Right lobe of liver (tissue), 4 donors: ENCODE measurements at regions not wholly inside any gene's neighbourhood (a gene's known extent, or its start where the extent isn't known, plus 50 kb on each side); places are given as distances from the start of the nearest gene placed in this dataset.

Source experiments
- CTCF ChIP-seq, 4 donors: fragments of 200-600 bp in 3 of 4; fragments of 450-650 bp in 1 of 4; IDR thresholded peaks; one replicate each; pipeline versions ENCODE4 v1.5.1 to v1.8.0; 2016 to 2022; ENCODE audit warnings: antibody characterized with exemption in 4 of 4, mild to moderate bottlenecking in 2 of 4
- POLR2A ChIP-seq: fragments of 450-650 bp; IDR thresholded peaks from one replicate; pipeline ENCODE4 v1.6.1; 2017; ENCODE audit warnings: antibody characterized with exemption, mild to moderate bottlenecking
- donor health status: DM: no; HTN: no; CAD: no.
- donor health status: DM: no; HTN: no; CAD: no.
- donor health status: DM: no; HTN: yes; CAD: no.

DNA sequence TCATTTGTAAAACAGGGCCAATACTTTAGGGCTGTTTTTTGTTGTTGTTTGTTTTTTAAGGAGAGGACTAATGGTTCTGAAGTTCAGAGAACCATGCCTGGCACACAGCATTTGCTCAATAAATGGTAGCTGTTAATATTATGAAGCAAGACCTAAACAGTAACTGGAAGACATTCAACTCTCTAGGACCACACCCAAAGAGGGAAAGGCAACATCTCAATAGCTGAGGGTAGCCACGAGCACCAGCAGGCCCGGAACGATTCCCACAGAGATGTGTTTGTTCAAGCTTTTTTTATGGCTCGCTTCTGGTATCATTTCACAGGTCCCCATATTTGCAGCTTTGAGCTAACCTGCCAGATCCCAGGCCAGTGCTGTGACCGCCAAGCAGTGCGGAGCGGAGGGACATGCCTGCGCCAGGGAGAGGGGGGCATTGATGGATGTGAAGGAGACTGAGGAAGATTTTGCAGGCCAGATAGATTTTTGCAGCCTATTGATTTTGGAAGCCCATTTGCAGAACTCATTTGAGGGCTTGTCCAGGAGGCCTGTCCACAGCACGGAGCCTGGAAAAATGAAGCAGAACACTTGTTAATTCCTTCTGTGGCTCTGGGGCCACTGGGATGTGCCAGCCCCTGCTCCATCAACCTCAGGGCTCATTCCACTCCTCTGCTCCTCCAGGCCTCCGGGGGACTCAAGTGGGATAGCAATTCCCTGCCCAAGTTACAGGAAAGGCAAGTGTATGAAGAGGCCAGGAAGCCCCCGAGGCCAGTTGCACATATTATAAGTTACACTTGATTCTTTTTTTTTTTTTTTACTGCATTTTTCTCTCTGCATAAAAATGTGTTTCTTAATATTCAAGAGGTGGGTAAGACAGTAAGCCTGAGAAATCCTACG lies 57.3 kb upstream of the FGFR2 start:
- TF ChIP-seq CTCF (IDR thresholded peaks at IDR 0.05) (no peak), POLR2A (no peak)
